KMS-11 (cell line): ENCODE measurements at regions not wholly inside any gene's neighbourhood (a gene's known extent, or its start where the extent isn't known, plus 50 kb on each side); places are given as distances from the start of the nearest gene placed in this dataset.

Experiments used
- H2AFZ ChIP-seq: fragments of 200-600 bp; sonication (generic); 2 replicates; pipeline ENCODE4 v1.6.1; 2016; ENCODE audit warnings: antibody characterized with exemption, mixed run types, low read depth
- H3K27ac ChIP-seq: fragments of 200-600 bp; sonication (generic); 2 replicates; pipeline ENCODE4 v1.6.1; 2016; ENCODE audit warnings: mild to moderate bottlenecking, mixed run types
- H3K27me3 ChIP-seq: fragments of 200-600 bp; sonication (generic); 2 replicates; pipeline ENCODE4 v1.6.1; 2017; ENCODE audit warnings: mild to moderate bottlenecking, low read depth, mixed run types, moderate library complexity; ENCODE audit not compliant: insufficient read depth
- H3K36me3 ChIP-seq: fragments of 200-600 bp; sonication (generic); 2 replicates; pipeline ENCODE4 v1.6.1; 2017; ENCODE audit warnings: mild to moderate bottlenecking, mixed run types; ENCODE audit not compliant: insufficient read depth
- H3K4me1 ChIP-seq: fragments of 200-600 bp; sonication (generic); 2 replicates; pipeline ENCODE4 v1.6.1; 2016; ENCODE audit warnings: mild to moderate bottlenecking, low read depth, mixed run types; ENCODE audit not compliant: poor library complexity, severe bottlenecking
- H3K4me2 ChIP-seq: fragments of 200-600 bp; sonication (generic); 2 replicates; pipeline ENCODE4 v1.7.0; 2016; ENCODE audit warnings: mild to moderate bottlenecking, mixed run types
- H3K4me3 ChIP-seq: fragments of 200-600 bp; sonication (generic); IDR thresholded peaks from 2 replicates; pipeline ENCODE4 v1.6.1; 2017; ENCODE audit warnings: low read depth, low read length, mixed read lengths; ENCODE audit not compliant: insufficient read depth
- H3K79me2 ChIP-seq: fragments of 200-600 bp; sonication (generic); 2 replicates; pipeline ENCODE4 v1.6.1; 2016; ENCODE audit warnings: low read depth, mixed run types; ENCODE audit not compliant: insufficient read depth
- H3K9ac ChIP-seq: fragments of 200-600 bp; sonication (generic); 2 replicates; pipeline ENCODE4 v1.6.1; 2016; ENCODE audit warnings: mild to moderate bottlenecking, mixed run types
- H4K20me1 ChIP-seq: fragments of 200-600 bp; sonication (generic); 2 replicates; pipeline ENCODE4 v1.6.1; 2016; ENCODE audit warnings: mild to moderate bottlenecking, mixed run types; ENCODE audit not compliant: insufficient read depth
- TF ChIP-seq, protein P1 (sequence below): fragments of 200-600 bp; sonication (generic); conservative IDR thresholded peaks from 2 replicates; pipeline ENCODE4 v1.6.1; 2017; ENCODE audit warnings: low read depth, mild to moderate bottlenecking, antibody characterized with exemption, low read length, moderate library complexity, mixed read lengths

DNA sequence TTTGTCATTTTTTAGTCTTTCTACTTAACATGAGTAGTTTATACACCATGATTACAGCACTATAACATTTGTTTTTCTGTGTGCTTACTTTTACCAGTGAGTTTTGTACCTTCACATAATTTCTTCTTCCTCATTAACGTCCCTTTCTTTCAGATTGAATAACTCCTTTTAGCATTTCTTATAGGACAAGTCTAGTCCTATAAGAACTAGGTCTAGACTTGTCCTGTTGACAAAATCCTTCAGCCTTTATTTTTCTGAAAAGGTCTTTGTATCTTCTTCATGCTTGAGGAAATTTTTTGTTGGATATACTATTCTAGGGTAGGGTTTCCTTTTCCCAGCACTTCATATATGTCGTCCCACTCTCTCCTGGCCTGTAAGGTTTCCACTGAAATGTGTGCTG is 253.3 kb upstream of the ARHGAP24 start:
- Histone ChIP-seq H3K4me3 (no peak overlapping the region), H3K27ac (no peak overlapping the region), H3K4me2 (no peak overlapping the region), H3K27me3 (no peaks in the 10 kb centered on the region), H3K36me3 (no peaks in the 10 kb centered on the region), H2AFZ (no peak overlapping the region), H3K79me2 (no peaks in the 10 kb centered on the region), H3K9ac (no peak overlapping the region), H3K4me1 (no peaks in the 10 kb centered on the region), H4K20me1 (no peaks in the 10 kb centered on the region)
- TF ChIP-seq, protein P1, sequence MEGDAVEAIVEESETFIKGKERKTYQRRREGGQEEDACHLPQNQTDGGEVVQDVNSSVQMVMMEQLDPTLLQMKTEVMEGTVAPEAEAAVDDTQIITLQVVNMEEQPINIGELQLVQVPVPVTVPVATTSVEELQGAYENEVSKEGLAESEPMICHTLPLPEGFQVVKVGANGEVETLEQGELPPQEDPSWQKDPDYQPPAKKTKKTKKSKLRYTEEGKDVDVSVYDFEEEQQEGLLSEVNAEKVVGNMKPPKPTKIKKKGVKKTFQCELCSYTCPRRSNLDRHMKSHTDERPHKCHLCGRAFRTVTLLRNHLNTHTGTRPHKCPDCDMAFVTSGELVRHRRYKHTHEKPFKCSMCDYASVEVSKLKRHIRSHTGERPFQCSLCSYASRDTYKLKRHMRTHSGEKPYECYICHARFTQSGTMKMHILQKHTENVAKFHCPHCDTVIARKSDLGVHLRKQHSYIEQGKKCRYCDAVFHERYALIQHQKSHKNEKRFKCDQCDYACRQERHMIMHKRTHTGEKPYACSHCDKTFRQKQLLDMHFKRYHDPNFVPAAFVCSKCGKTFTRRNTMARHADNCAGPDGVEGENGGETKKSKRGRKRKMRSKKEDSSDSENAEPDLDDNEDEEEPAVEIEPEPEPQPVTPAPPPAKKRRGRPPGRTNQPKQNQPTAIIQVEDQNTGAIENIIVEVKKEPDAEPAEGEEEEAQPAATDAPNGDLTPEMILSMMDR: no peak

DNA sequence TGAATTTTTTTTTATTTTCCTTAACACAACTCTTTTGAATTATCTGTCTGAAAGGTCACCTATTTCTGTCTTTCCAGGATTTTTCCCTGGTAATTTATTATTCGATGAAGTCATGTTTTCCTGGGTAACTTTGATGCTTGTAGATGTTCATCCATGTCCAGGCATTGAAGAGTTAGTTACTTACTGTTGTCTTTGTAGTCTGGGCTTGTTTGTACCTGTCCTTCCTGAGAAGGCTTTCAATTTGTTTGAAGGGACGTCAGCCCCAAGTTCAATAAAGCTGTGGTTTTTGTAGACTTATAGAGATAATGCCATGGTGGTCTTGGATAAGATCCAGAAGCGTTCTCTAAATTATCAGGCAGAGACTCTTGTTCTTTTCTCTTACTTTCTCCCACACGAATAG is 252.4 kb upstream of the ARHGAP24 start:
- no peak overlapping the region for H3K27ac ChIP-seq
- no peak overlapping the region for H3K4me3 ChIP-seq
- TF ChIP-seq, protein P1: no peak
- H4K20me1 ChIP-seq: no peaks in the 10 kb centered on the region
- H2AFZ ChIP-seq: no peak overlapping the region
- no peaks in the 10 kb centered on the region for H3K27me3 ChIP-seq
- no peaks in the 10 kb centered on the region for H3K36me3 ChIP-seq
- H3K9ac ChIP-seq: no peak overlapping the region
- H3K4me2 ChIP-seq: no peak overlapping the region
- no peaks in the 10 kb centered on the region for H3K4me1 ChIP-seq
- no peaks in the 10 kb centered on the region for H3K79me2 ChIP-seq

DNA sequence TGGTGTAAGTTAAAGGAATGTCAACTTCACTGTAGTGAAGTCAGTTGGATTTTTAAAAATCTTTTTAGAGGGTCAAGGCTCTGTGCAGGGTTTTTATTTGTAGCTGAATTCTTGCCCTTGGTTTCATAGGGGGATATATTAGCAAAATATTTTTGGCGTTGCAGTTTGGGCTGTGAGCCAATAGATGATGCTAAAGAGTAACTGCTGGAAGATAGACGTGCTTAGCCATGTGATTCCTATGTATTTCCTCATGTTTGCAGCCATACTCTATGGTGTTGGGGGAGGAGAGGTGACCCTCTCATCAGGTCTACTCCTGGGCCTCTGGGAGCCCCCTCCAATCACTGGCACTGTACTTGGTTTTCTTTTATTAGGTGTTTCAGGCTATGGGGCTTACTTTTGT is 246.7 kb upstream of the ARHGAP24 start:
- no peaks in the 10 kb centered on the region for H3K4me1 ChIP-seq
- no peak overlapping the region for H3K27ac ChIP-seq
- H3K4me3 ChIP-seq: no peak overlapping the region
- TF ChIP-seq, protein P1: 0 out of 2 replicates have a peak, but pooled peaks have one; percentile 13
- H4K20me1 ChIP-seq: no peaks in the 10 kb centered on the region
- H3K9ac ChIP-seq: no peak overlapping the region
- no peaks in the 10 kb centered on the region for H3K36me3 ChIP-seq
- no peaks in the 10 kb centered on the region for H3K27me3 ChIP-seq
- no peaks in the 10 kb centered on the region for H3K79me2 ChIP-seq
- H2AFZ ChIP-seq: no peak overlapping the region
- H3K4me2 ChIP-seq: no peak overlapping the region

DNA sequence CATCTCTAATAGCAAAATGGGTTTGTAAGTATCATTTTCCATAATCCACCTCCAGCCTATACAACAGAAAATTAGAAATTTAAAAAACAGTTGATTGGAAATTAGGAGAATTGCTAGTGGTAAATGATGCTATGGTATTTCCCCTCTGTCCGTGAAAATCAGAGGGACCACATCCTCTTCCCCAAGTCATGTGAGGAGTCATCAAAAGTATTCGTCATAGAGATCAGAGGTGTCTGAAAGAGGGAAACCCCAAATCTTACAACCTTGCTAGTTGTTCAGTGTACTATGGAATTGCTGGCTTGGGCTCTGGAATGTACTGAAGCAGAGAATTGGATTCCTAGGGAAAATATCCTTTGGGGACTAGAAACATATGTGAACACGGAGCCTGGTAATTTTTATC is 241.4 kb upstream of the ARHGAP24 start:
- H3K27me3 ChIP-seq: no peaks in the 10 kb centered on the region
- no peak overlapping the region for H3K9ac ChIP-seq
- H4K20me1 ChIP-seq: no peaks in the 10 kb centered on the region
- H3K4me3 ChIP-seq: no peak overlapping the region
- no peaks in the 10 kb centered on the region for H3K36me3 ChIP-seq
- no peak overlapping the region for H2AFZ ChIP-seq
- H3K27ac ChIP-seq: no peak overlapping the region
- no peaks in the 10 kb centered on the region for H3K79me2 ChIP-seq
- no peaks in the 10 kb centered on the region for H3K4me1 ChIP-seq
- no peak overlapping the region for H3K4me2 ChIP-seq
- TF ChIP-seq, protein P1: no peak
